ENCODE measurements at regions not wholly inside any gene's neighbourhood (a gene's known extent, or its start where the extent isn't known, plus 50 kb on each side); places are given as distances from the start of the nearest gene placed in this dataset.

DNA sequence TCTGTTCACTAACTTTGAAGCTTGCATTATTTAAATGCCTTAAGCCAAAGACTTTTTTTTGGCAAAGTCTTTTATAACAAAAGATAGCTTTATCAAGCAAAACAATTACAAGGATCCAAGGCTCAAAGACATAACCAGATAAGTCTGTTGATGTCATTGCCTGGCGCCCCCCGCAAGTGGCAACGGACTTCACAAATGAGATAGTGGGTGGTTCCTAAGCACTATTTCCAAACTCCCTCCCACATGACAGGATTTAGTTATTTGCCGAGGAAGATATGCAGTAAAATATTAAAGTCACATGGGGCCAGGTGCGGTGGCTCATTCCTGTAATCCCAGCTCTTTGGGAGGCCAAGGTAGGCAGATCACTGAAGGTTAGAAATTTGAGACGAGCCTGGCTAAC, 194.2 kb upstream of the DDI1 start:
- Histone ChIP-seq H3K9me3 (replicated peaks; ENCODE audit: control insufficient read depth, insufficient read depth, low read length) (no peaks in the 10 kb centered on the region), H3K4me3 (no peak overlapping the region), H4K20me1 (ENCODE audit: control insufficient read depth, insufficient read depth) (no peaks in the 10 kb centered on the region), H3K36me3 (ENCODE audit: control insufficient read depth in 2 of 2, insufficient read depth in 2 of 2, low read length in 1 of 2) (no peaks in the 10 kb centered on the region), H3K27me3 (replicated peaks in 1 of 2; ENCODE audit: control insufficient read depth in 2 of 2, insufficient read depth in 2 of 2, low read length in 1 of 2) (no peaks in the 10 kb centered on the region), H2AFZ (ENCODE audit: control insufficient read depth, low read depth, low read length) (no peak overlapping the region), H3K27ac (ENCODE audit: control insufficient read depth, insufficient read depth) (no peak overlapping the region), H3K4me2 (ENCODE audit: control insufficient read depth, insufficient read depth) (no peak overlapping the region), H3K79me2 (ENCODE audit: control insufficient read depth, insufficient read depth, low read length) (no peaks in the 10 kb centered on the region), H3K9ac (ENCODE audit: control insufficient read depth, insufficient read depth, low read length) (no peak overlapping the region), H3K4me1 (ENCODE audit: control insufficient read depth, insufficient read depth, low read length) (0 out of 2 replicates have a peak, but pooled peaks cover 3% of the 10 kb centered on the region)
- ChIA-PET SMC1A (ENCODE audit: uncharacterized antibody, unreplicated experiment) (interaction anchor here (1.2 kb wide), 1 partner anchor 66 kb away, joined by 3 read pairs; no protein-coding TSS in a partner anchor), CTCF (no interaction called here), POLR2A (no interaction called here), RAD21 (ENCODE audit: unreplicated experiment) (no interaction called here)
- DNase-seq (ENCODE audit: low read depth, low spot score) (no peak), ATAC-seq (no peak), FAIRE-seq (no peak)
- 75% methylated on average over 6 of the region's 6 CpGs for WGBS (ENCODE audit: insufficient coverage, insufficient replicate concordance, low lambda C conversion rate, missing lambda C conversion rate)
- in situ Hi-C loops (cut with MboI) (no loop called here), intact Hi-C loops (cut with micrococcal nuclease; ENCODE audit: unreplicated experiment) (no loop called here)
- no TSS peak for BruUV-seq (replicated peaks)
- TF ChIP-seq SMC3 (IDR thresholded peaks at IDR 0.05; ENCODE audit: borderline replicate concordance, low read length) (no peak), EED (IDR thresholded peaks at IDR 0.05; ENCODE audit: low read depth) (no peak), SRF (IDR thresholded peaks at IDR 0.05; ENCODE audit: low read depth in 2 of 2, low read length in 2 of 2) (no peak), BCL11A (IDR thresholded peaks at IDR 0.05; ENCODE audit: low read depth, low read length) (no peak), RCOR1 (conservative IDR thresholded peaks at IDR 0.05; ENCODE audit: low read depth, low read length) (no peak), SMARCA5 (IDR thresholded peaks at IDR 0.05) (no peak), JUNB (IDR thresholded peaks at IDR 0.05) (no peak), POU2F2 (IDR thresholded peaks at IDR 0.05; ENCODE audit: borderline replicate concordance, low read depth, low read length) (no peak), DPF2 (IDR thresholded peaks at IDR 0.05) (no peak), MYC (IDR thresholded peaks at IDR 0.05; ENCODE audit: insufficient read depth, insufficient read length, insufficient replicate concordance, low read length, severe bottlenecking) (no peak), CREM (IDR thresholded peaks at IDR 0.05; ENCODE audit: low read depth) (no peak), RAD21 (IDR thresholded peaks at IDR 0.05; ENCODE audit: insufficient read depth, low read depth, low read length) (no peak), JUND (IDR thresholded peaks at IDR 0.05; ENCODE audit: low read depth, low read length) (no peak)
- TF ChIP-seq, protein P1, sequence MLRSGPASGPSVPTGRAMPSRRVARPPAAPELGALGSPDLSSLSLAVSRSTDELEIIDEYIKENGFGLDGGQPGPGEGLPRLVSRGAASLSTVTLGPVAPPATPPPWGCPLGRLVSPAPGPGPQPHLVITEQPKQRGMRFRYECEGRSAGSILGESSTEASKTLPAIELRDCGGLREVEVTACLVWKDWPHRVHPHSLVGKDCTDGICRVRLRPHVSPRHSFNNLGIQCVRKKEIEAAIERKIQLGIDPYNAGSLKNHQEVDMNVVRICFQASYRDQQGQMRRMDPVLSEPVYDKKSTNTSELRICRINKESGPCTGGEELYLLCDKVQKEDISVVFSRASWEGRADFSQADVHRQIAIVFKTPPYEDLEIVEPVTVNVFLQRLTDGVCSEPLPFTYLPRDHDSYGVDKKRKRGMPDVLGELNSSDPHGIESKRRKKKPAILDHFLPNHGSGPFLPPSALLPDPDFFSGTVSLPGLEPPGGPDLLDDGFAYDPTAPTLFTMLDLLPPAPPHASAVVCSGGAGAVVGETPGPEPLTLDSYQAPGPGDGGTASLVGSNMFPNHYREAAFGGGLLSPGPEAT (IDR thresholded peaks at IDR 0.05; ENCODE audit: low read depth): no peak
- TF ChIP-seq, protein P2, sequence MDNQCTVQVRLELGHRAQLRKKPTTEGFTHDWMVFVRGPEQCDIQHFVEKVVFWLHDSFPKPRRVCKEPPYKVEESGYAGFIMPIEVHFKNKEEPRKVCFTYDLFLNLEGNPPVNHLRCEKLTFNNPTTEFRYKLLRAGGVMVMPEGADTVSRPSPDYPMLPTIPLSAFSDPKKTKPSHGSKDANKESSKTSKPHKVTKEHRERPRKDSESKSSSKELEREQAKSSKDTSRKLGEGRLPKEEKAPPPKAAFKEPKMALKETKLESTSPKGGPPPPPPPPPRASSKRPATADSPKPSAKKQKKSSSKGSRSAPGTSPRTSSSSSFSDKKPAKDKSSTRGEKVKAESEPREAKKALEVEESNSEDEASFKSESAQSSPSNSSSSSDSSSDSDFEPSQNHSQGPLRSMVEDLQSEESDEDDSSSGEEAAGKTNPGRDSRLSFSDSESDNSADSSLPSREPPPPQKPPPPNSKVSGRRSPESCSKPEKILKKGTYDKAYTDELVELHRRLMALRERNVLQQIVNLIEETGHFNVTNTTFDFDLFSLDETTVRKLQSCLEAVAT (IDR thresholded peaks at IDR 0.05): no peak
- TF ChIP-seq, protein P3, sequence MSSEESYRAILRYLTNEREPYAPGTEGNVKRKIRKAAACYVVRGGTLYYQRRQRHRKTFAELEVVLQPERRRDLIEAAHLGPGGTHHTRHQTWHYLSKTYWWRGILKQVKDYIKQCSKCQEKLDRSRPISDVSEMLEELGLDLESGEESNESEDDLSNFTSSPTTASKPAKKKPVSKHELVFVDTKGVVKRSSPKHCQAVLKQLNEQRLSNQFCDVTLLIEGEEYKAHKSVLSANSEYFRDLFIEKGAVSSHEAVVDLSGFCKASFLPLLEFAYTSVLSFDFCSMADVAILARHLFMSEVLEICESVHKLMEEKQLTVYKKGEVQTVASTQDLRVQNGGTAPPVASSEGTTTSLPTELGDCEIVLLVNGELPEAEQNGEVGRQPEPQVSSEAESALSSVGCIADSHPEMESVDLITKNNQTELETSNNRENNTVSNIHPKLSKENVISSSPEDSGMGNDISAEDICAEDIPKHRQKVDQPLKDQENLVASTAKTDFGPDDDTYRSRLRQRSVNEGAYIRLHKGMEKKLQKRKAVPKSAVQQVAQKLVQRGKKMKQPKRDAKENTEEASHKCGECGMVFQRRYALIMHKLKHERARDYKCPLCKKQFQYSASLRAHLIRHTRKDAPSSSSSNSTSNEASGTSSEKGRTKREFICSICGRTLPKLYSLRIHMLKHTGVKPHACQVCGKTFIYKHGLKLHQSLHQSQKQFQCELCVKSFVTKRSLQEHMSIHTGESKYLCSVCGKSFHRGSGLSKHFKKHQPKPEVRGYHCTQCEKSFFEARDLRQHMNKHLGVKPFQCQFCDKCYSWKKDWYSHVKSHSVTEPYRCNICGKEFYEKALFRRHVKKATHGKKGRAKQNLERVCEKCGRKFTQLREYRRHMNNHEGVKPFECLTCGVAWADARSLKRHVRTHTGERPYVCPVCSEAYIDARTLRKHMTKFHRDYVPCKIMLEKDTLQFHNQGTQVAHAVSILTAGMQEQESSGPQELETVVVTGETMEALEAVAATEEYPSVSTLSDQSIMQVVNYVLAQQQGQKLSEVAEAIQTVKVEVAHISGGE (CRISPR knock-in tag; IDR thresholded peaks at IDR 0.05): no peak
- TF ChIP-seq, protein P4, sequence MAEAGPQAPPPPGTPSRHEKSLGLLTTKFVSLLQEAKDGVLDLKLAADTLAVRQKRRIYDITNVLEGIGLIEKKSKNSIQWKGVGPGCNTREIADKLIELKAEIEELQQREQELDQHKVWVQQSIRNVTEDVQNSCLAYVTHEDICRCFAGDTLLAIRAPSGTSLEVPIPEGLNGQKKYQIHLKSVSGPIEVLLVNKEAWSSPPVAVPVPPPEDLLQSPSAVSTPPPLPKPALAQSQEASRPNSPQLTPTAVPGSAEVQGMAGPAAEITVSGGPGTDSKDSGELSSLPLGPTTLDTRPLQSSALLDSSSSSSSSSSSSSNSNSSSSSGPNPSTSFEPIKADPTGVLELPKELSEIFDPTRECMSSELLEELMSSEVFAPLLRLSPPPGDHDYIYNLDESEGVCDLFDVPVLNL (IDR thresholded peaks at IDR 0.05; ENCODE audit: low read depth, low read length): no peak

Data from GM12878 (cell line).